Keratinocyte (primary cell): ENCODE measurements at regions not wholly inside any gene's neighbourhood (a gene's known extent, or its start where the extent isn't known, plus 50 kb on each side); places are given as distances from the start of the nearest gene placed in this dataset.

ENCODE experiments used
- DNase-seq: peaks from one replicate; pipeline ENCODE4 v3.0.0-alpha.2; 2011; ENCODE audit warnings: low read depth, missing footprints, low spot score
- FAIRE-seq: peaks from 2 replicates; lab custom pipeline; 2011; peaks lifted over from hg19 to GRCh38; lab: Jason Lieb, UNC
- H2AFZ ChIP-seq: 2 replicates; pipeline ENCODE4 v1.6.0; 2012; ENCODE audit warnings: low read length, control low read depth, inconsistent platforms; ENCODE audit not compliant: control insufficient read depth
- H3K27ac ChIP-seq: 2 replicates; pipeline ENCODE4 v1.5.1; 2011; ENCODE audit warnings: low read length; ENCODE audit not compliant: control insufficient read depth, insufficient read depth
- H3K27me3 ChIP-seq: 3 replicates; pipeline ENCODE4 v1.6.0; 2011; ENCODE audit warnings: low read length; ENCODE audit not compliant: control insufficient read depth, insufficient read depth; ENCODE audit errors: extremely low read depth
- H3K36me3 ChIP-seq, 2 experiments: 2 replicates in 1 of 2; 3 replicates in 1 of 2; pipeline ENCODE4 v1.5.1; 2011; ENCODE audit warnings: low read length in 2 of 2, mild to moderate bottlenecking in 1 of 2; ENCODE audit not compliant: control insufficient read depth in 2 of 2, insufficient read depth in 2 of 2; ENCODE audit errors: extremely low read depth in 1 of 2
- H3K4me1 ChIP-seq: 3 replicates; pipeline ENCODE4 v1.5.1; 2011; ENCODE audit warnings: low read length; ENCODE audit not compliant: control insufficient read depth, insufficient read depth; ENCODE audit errors: extremely low read depth
- H3K4me2 ChIP-seq: 3 replicates; pipeline ENCODE4 v1.6.0; 2011; ENCODE audit warnings: low read depth, low read length; ENCODE audit not compliant: control insufficient read depth, insufficient read depth; ENCODE audit errors: extremely low read depth
- H3K4me3 ChIP-seq, 3 experiments: fragments of 200-600 bp in 1 of 3; sonication (generic) in 1 of 3; 2 replicates in 2 of 3; 3 replicates in 1 of 3; pipeline ENCODE4 v1.5.1; 2011 to 2016; ENCODE audit warnings: low read length in 3 of 3, mild to moderate bottlenecking in 3 of 3, control low read depth in 2 of 3, inconsistent platforms in 1 of 3, low read depth in 1 of 3, mixed read lengths in 1 of 3, mixed run types in 1 of 3, moderate library complexity in 1 of 3; ENCODE audit not compliant: control insufficient read depth in 2 of 3, insufficient read depth in 2 of 3; ENCODE audit errors: extremely low read depth in 1 of 3
- H3K79me2 ChIP-seq: 2 replicates; pipeline ENCODE4 v1.6.0; 2012; ENCODE audit warnings: low read length; ENCODE audit not compliant: control insufficient read depth, insufficient read depth
- H3K9ac ChIP-seq: 3 replicates; pipeline ENCODE4 v1.6.0; 2011; ENCODE audit warnings: low read length; ENCODE audit not compliant: control insufficient read depth, insufficient read depth; ENCODE audit errors: extremely low read depth
- H3K9me1 ChIP-seq: 3 replicates; pipeline ENCODE4 v1.6.0; 2011; ENCODE audit warnings: low read length; ENCODE audit not compliant: control insufficient read depth, insufficient read depth; ENCODE audit errors: extremely low read depth
- H3K9me3 ChIP-seq: 2 replicates; pipeline ENCODE4 v1.5.1; 2012; ENCODE audit warnings: low read depth, low read length; ENCODE audit not compliant: control insufficient read depth
- H4K20me1 ChIP-seq: 3 replicates; pipeline ENCODE4 v1.6.0; 2011; ENCODE audit warnings: low read length; ENCODE audit not compliant: control insufficient read depth, insufficient read depth; ENCODE audit errors: extremely low read depth
- EZH2 ChIP-seq: IDR thresholded peaks from one replicate; pipeline ENCODE4 v1.6.1; 2012; ENCODE audit warnings: inconsistent platforms, mild to moderate bottlenecking, low read length, moderate library complexity
- dilution Hi-C: fragments of 300-500 bp; cut with MboI; formaldehyde crosslinking; loops from one replicate; pipeline ENCODE4 v1.7.0; 2020; ENCODE audit warnings: low sequenced_read_pairs; ENCODE audit not compliant: extremely low pct_ligation_motif_present
- TF ChIP-seq, protein P1 (sequence below), 3 experiments: IDR thresholded peaks in 1 of 3; conservative IDR thresholded peaks in 1 of 3; optimal IDR thresholded peaks in 1 of 3; 2 replicates in 2 of 3; 3 replicates in 1 of 3; pipeline versions ENCODE3 to v1.5.1; 2011; ENCODE audit warnings: low read length in 3 of 3, mild to moderate bottlenecking in 3 of 3, moderate library complexity in 2 of 3, control low read depth in 1 of 3, inconsistent platforms in 1 of 3; ENCODE audit not compliant: insufficient read depth in 2 of 3; ENCODE audit errors: extremely low read depth in 1 of 3

DNA sequence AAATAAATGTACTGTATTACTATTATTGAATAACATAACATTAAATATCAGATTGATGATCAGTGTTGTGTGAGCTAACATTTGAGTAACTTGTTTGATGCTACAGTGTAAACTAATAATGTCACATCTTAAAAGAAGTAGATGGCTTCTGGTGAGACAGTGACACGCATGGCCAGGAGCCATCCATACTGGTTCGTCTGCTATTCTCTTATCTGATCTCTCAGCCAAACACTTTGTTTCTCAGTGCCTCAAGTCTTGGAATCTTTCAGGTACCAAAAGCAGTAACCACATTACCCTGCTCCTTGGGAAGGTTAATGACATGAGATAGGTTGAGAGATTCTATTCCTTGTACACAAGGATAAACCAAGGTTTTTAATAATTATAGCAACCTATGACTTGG, 198.1 kb upstream of the IGFBP7 start:
- no peak overlapping the region for H3K9ac ChIP-seq
- no peaks in the 10 kb centered on the region for H4K20me1 ChIP-seq
- H3K4me2 ChIP-seq = no peak overlapping the region
- H3K79me2 ChIP-seq = no peaks in the 10 kb centered on the region
- H3K4me3 ChIP-seq = no peak overlapping the region
- no peak overlapping the region for H2AFZ ChIP-seq
- H3K36me3 ChIP-seq = no peaks in the 10 kb centered on the region
- FAIRE-seq = no peak
- no peaks in the 10 kb centered on the region for H3K27me3 ChIP-seq
- no peak overlapping the region for H3K27ac ChIP-seq
- dilution Hi-C loops = no loop called here
- no peaks in the 10 kb centered on the region for H3K9me3 ChIP-seq
- no peaks in the 10 kb centered on the region for H3K9me1 ChIP-seq
- no peaks in the 10 kb centered on the region for H3K4me1 ChIP-seq
- DNase-seq = no peak
- TF ChIP-seq, protein P1, sequence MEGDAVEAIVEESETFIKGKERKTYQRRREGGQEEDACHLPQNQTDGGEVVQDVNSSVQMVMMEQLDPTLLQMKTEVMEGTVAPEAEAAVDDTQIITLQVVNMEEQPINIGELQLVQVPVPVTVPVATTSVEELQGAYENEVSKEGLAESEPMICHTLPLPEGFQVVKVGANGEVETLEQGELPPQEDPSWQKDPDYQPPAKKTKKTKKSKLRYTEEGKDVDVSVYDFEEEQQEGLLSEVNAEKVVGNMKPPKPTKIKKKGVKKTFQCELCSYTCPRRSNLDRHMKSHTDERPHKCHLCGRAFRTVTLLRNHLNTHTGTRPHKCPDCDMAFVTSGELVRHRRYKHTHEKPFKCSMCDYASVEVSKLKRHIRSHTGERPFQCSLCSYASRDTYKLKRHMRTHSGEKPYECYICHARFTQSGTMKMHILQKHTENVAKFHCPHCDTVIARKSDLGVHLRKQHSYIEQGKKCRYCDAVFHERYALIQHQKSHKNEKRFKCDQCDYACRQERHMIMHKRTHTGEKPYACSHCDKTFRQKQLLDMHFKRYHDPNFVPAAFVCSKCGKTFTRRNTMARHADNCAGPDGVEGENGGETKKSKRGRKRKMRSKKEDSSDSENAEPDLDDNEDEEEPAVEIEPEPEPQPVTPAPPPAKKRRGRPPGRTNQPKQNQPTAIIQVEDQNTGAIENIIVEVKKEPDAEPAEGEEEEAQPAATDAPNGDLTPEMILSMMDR (optimal IDR thresholded peaks at IDR 0.05 in 1 of 3, IDR thresholded peaks at IDR 0.05 in 1 of 3, conservative IDR thresholded peaks at IDR 0.05 in 1 of 3; ENCODE audit: extremely low read depth in 1 of 3, insufficient read depth in 2 of 3, low read length in 3 of 3) = no peak
- no peak for TF ChIP-seq EZH2

DNA sequence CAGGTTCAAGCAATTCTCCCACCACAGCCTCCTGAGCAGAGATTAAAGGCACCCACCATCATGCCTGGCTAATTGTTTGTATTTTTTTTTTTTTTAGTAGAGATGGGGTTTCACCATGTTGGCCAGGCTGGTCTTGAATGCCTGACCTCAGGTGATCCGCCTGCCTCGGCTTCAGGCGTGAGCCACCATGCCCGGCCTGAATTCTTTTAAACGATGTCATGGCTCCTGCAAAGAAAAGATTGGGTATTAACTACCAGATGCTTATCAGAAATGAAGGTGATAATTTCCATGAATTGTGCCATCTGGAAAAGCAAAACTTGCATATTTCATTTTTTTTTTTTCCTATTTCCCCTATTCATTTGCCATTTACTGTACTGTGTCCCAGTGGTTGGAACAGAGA, 195.7 kb upstream of the IGFBP7 start:
- FAIRE-seq (no peak), DNase-seq (no peak)
- no peaks in the 10 kb centered on the region for H3K36me3 ChIP-seq
- TF ChIP-seq EZH2 = no peak
- TF ChIP-seq, protein P1 (optimal IDR thresholded peaks at IDR 0.05 in 1 of 3, IDR thresholded peaks at IDR 0.05 in 1 of 3, conservative IDR thresholded peaks at IDR 0.05 in 1 of 3; ENCODE audit: extremely low read depth in 1 of 3, insufficient read depth in 2 of 3, low read length in 3 of 3) = no peak
- no peaks in the 10 kb centered on the region for H3K27me3 ChIP-seq
- no peaks in the 10 kb centered on the region for H3K79me2 ChIP-seq
- no peak overlapping the region for H3K4me3 ChIP-seq
- dilution Hi-C loops = no loop called here
- no peaks in the 10 kb centered on the region for H3K9me1 ChIP-seq
- no peak overlapping the region for H2AFZ ChIP-seq
- no peak overlapping the region for H3K9ac ChIP-seq
- H3K27ac ChIP-seq = no peak overlapping the region
- H3K4me2 ChIP-seq = no peak overlapping the region
- H3K4me1 ChIP-seq = no peaks in the 10 kb centered on the region
- H4K20me1 ChIP-seq = no peaks in the 10 kb centered on the region
- no peaks in the 10 kb centered on the region for H3K9me3 ChIP-seq
